Immature natural killer cell (primary cell): ENCODE measurements at regions not wholly inside any gene's neighbourhood (a gene's known extent, or its start where the extent isn't known, plus 50 kb on each side); places are given as distances from the start of the nearest gene placed in this dataset.

Experiments used
- DNase-seq, 3 donors: peaks; one replicate each; pipeline ENCODE4 v3.0.0; 2022; ENCODE audit warnings: mixed read lengths in 1 of 3
- H3K27ac Mint-ChIP-seq, 6 donors: one replicate each; pipeline ENCODE4 v1.8.0; 2020; ENCODE audit warnings: mixed read lengths in 6 of 6, mild to moderate bottlenecking in 5 of 6, inconsistent platforms in 4 of 6, moderate library complexity in 3 of 6
- H3K27me3 Mint-ChIP-seq, 3 donors: one replicate each; pipeline ENCODE4 v1.8.0; 2020 to 2021; ENCODE audit warnings: low read depth in 3 of 3, mild to moderate bottlenecking in 3 of 3, mixed read lengths in 3 of 3, moderate library complexity in 3 of 3, inconsistent platforms in 1 of 3
- H3K36me3 Mint-ChIP-seq, 3 donors: one replicate each; pipeline ENCODE4 v1.8.0; 2020; ENCODE audit warnings: mixed read lengths in 3 of 3, inconsistent platforms in 2 of 3, mild to moderate bottlenecking in 2 of 3
- H3K4me1 Mint-ChIP-seq, 2 donors: one replicate each; pipeline ENCODE4 v1.8.0; 2020; ENCODE audit warnings: inconsistent platforms in 2 of 2, mild to moderate bottlenecking in 2 of 2, mixed read lengths in 2 of 2, moderate library complexity in 1 of 2
- H3K4me3 Mint-ChIP-seq, 5 donors: one replicate each; pipeline ENCODE4 v1.8.0; 2020; ENCODE audit warnings: mild to moderate bottlenecking in 5 of 5, mixed read lengths in 5 of 5, inconsistent platforms in 3 of 5, moderate library complexity in 3 of 5
- H3K9me3 Mint-ChIP-seq, 6 donors: one replicate each; pipeline ENCODE4 v1.8.0; 2020; ENCODE audit warnings: mild to moderate bottlenecking in 6 of 6, mixed read lengths in 6 of 6, inconsistent platforms in 4 of 6, moderate library complexity in 3 of 6

DNA sequence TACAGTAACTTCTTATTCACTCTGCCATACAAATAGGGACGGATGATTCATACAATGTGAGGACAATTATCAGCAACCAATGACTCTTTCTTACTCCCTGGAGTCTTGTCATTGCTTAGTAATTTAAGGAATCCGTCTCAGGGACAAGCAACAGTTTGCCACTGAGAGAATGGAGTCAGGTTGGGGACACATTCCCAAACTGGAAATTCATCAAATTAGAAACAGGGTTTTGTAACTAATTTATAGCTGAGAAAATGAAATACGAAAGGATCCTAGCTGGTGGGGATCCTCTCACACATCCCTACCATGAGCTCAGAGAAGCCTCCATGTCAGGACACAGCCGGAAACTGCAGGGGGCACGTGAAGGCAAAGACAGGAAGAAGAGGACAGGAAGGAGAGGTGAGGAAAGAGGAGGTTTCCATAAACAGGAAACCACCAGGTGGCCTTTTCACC, 50.4 kb upstream of the KDR start:
- no peaks in the 10 kb centered on the region for H3K36me3 Mint-ChIP-seq
- H3K27me3 Mint-ChIP-seq = peaks cover 2 to 5% (median 4%) of the 10 kb centered on the region in 3 donors
- no peaks in the 10 kb centered on the region for H3K4me1 Mint-ChIP-seq

GRCh38 chr4:55176497-55176896, 51.1 kb upstream of the KDR start:
- Mint-ChIP-seq H3K4me1 (no peaks in the 10 kb centered on the region), H3K27ac (no peak overlapping the region), H3K27me3 (peaks cover 2 to 10% (median 4%) of the 10 kb centered on the region in 3 donors), H3K36me3 (no peaks in the 10 kb centered on the region), H3K9me3 (peaks cover 0 to 4% (median 0%) of the 10 kb centered on the region in 6 donors), H3K4me3 (no peak overlapping the region)
- DNase-seq = no peak

More for the DNA sequence above, 50.4 kb upstream of the KDR start:
- H3K4me3 Mint-ChIP-seq = no peak overlapping the region
- H3K9me3 Mint-ChIP-seq = peaks cover 0 to 4% (median 0%) of the 10 kb centered on the region in 6 donors
- no peak for DNase-seq
- H3K27ac Mint-ChIP-seq = no peak overlapping the region

GRCh38 chr4:55177461-55177860, 52.1 kb upstream of the KDR start:
- Mint-ChIP-seq H3K27ac (no peak overlapping the region), H3K4me3 (no peak overlapping the region), H3K9me3 (peaks cover 0 to 4% (median 0%) of the 10 kb centered on the region in 6 donors), H3K4me1 (no peaks in the 10 kb centered on the region), H3K36me3 (no peaks in the 10 kb centered on the region), H3K27me3 (peaks cover 4 to 10% (median 5%) of the 10 kb centered on the region in 3 donors)
- no peak for DNase-seq

DNA sequence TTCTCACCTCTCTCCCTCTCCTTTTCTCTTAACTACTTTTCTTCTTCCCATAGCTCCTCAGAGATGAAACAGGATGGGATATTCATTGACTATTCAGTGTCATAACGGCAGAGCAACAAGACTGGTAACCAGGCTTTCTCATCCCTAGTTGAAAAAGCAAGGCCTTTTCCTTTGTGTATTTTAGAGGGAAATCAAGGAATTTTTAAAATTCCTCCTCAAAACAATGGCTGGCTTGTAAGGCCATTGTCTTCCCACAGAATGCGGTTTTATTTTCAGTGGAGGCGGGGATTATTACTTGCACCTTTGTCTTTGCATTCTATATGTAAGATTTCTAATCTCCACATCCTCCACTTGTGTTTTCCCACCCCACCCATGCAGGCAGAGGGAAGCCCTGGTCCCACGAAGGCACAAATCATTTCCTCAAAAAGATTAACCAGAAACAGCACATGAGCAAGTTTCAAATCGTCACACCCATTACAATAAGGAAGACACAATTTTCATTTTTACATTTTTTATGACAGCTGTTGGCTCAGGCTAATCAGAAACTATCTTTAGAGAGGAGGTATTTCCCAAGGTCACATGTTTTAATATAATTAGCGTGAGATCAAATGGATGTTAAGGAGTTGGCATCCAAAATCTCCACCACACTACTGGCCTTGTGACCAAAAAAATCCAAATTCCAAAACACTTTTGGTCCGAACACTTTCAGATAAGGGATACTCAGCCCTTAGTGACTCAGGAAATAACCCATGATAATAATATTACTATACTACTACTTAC, 53.0 kb upstream of the KDR start:
- no peak for DNase-seq
- Mint-ChIP-seq H3K4me1 (no peaks in the 10 kb centered on the region), H3K9me3 (no peaks in the 10 kb centered on the region), H3K36me3 (no peaks in the 10 kb centered on the region), H3K27me3 (peaks cover 4 to 8% (median 5%) of the 10 kb centered on the region in 3 donors), H3K4me3 (no peak overlapping the region), H3K27ac (no peak overlapping the region)

- Mint-ChIP-seq H3K4me3 (no peak overlapping the region), H3K27me3 (peaks cover 4 to 5% (median 5%) of the 10 kb centered on the region in 3 donors), H3K27ac (no peak overlapping the region), H3K9me3 (no peaks in the 10 kb centered on the region), H3K4me1 (no peaks in the 10 kb centered on the region), H3K36me3 (no peaks in the 10 kb centered on the region)
- DNase-seq = no peak
Measured at GRCh38 chr4:55181010-55182005, 55.9 kb upstream of the KDR start.

- no peak for DNase-seq
- H3K4me1 Mint-ChIP-seq = no peaks in the 10 kb centered on the region
- no peaks in the 10 kb centered on the region for H3K9me3 Mint-ChIP-seq
- H3K27me3 Mint-ChIP-seq = peaks cover 4 to 8% (median 5%) of the 10 kb centered on the region in 3 donors
- H3K4me3 Mint-ChIP-seq = no peak overlapping the region
- no peaks in the 10 kb centered on the region for H3K36me3 Mint-ChIP-seq
- H3K27ac Mint-ChIP-seq = no peak overlapping the region
Measured at GRCh38 chr4:55183926-55184599, 58.7 kb upstream of the KDR start.

GRCh38 chr4:55184600-55185523, 59.5 kb upstream of the KDR start:
- Mint-ChIP-seq H3K4me3 (no peak overlapping the region), H3K4me1 (no peaks in the 10 kb centered on the region), H3K9me3 (no peaks in the 10 kb centered on the region), H3K27me3 (peaks cover 4 to 10% (median 5%) of the 10 kb centered on the region in 3 donors), H3K27ac (no peak overlapping the region), H3K36me3 (no peaks in the 10 kb centered on the region)
- peak in 1 of 3 donors; percentile 4 for DNase-seq

- H3K27ac Mint-ChIP-seq = no peak overlapping the region
- peaks cover 0 to 2% (median 0%) of the 10 kb centered on the region in 6 donors for H3K9me3 Mint-ChIP-seq
- H3K36me3 Mint-ChIP-seq = no peaks in the 10 kb centered on the region
- no peak for DNase-seq
- H3K4me1 Mint-ChIP-seq = no peaks in the 10 kb centered on the region
- H3K27me3 Mint-ChIP-seq = peaks cover 4 to 9% (median 8%) of the 10 kb centered on the region in 3 donors
- H3K4me3 Mint-ChIP-seq = no peak overlapping the region
Measured at GRCh38 chr4:55186123-55186522, 60.7 kb upstream of the KDR start.

DNA sequence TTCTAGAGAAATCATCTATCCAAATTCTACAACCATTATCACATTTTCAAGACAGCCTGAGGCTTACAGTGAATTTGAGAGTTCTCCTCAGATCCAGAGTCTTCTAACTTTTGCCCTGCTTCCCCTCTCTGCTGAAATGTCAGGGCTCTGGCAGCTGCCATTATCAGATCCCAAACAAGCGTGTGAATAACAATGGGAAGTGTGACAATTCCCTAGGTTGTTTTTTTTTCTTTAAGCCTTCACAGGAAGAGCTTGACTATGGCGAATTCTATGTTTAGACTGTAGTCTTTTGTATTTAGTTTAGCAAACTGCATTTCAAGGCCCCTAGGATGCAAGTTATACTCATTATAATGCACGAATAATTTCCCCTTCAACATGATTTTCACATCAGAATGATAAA, 61.3 kb upstream of the KDR start:
- Mint-ChIP-seq H3K27me3 (peaks cover 4 to 9% (median 6%) of the 10 kb centered on the region in 3 donors), H3K4me1 (no peaks in the 10 kb centered on the region)

GRCh38 chr4:55214172-55214571, 88.8 kb upstream of the KDR start:
- Mint-ChIP-seq H3K27ac (no peak overlapping the region), H3K4me3 (no peak overlapping the region), H3K9me3 (peaks cover 0 to 7% (median 0%) of the 10 kb centered on the region in 6 donors), H3K36me3 (no peaks in the 10 kb centered on the region), H3K27me3 (peaks cover 2 to 5% (median 3%) of the 10 kb centered on the region in 3 donors), H3K4me1 (no peaks in the 10 kb centered on the region)
- no peak for DNase-seq

More for the DNA sequence above, 61.3 kb upstream of the KDR start:
- H3K27ac Mint-ChIP-seq = no peak overlapping the region
- peaks cover 0 to 2% (median 0%) of the 10 kb centered on the region in 6 donors for H3K9me3 Mint-ChIP-seq
- H3K36me3 Mint-ChIP-seq = no peaks in the 10 kb centered on the region
- DNase-seq = no peak
- H3K4me3 Mint-ChIP-seq = no peak overlapping the region

GRCh38 chr4:55215087-55215486, 89.7 kb upstream of the KDR start:
- no peak for DNase-seq
- no peak overlapping the region for H3K27ac Mint-ChIP-seq
- no peak overlapping the region for H3K4me3 Mint-ChIP-seq
- peaks cover 2 to 3% (median 3%) of the 10 kb centered on the region in 3 donors for H3K27me3 Mint-ChIP-seq
- H3K36me3 Mint-ChIP-seq = no peaks in the 10 kb centered on the region
- no peaks in the 10 kb centered on the region for H3K4me1 Mint-ChIP-seq
- peaks cover 0 to 10% (median 0%) of the 10 kb centered on the region in 6 donors for H3K9me3 Mint-ChIP-seq

DNA sequence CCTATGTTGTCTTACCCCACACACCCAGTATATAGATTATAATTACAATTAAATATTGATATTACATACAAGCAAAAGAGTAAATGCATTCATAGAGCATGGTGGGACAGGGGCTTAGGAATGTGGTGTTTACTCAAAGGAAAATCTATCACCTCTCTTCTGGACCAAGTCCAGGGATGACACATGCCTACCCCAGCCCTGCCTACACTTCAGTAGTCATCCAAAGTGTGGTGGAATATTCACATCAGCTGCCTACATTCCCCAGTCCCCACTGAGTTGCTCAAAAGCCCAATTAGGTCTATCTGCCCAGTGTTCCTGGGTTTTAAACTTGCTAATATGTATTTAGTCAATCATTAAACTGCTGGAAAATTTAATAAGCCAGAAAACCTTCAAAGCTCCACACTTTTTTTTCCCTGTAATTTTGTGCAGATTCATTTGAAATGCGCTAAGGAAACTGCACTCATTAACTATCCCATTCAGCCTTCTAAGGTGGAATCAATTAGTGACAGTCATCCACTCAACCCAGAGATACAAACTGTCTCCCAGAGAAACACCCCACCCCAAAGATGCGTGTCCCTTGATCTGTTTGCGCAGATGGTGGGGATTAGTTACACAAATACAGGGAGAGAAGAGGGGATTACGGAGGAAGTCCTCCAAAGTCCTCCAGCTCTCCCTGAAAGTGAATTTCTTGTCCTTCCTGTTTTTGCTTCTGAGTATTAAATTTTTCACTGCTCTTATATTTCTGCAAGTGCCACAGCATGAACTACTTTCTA, 91.7 kb upstream of the KDR start:
- DNase-seq = no peak
- Mint-ChIP-seq H3K9me3 (peaks cover 0 to 10% (median 0%) of the 10 kb centered on the region in 6 donors), H3K4me1 (no peaks in the 10 kb centered on the region), H3K36me3 (no peaks in the 10 kb centered on the region), H3K4me3 (no peak overlapping the region), H3K27ac (no peak overlapping the region), H3K27me3 (peaks cover 2 to 3% (median 3%) of the 10 kb centered on the region in 3 donors)
